K562 (cell line): ENCODE measurements at regions not wholly inside any gene's neighbourhood (a gene's known extent, or its start where the extent isn't known, plus 50 kb on each side); places are given as distances from the start of the nearest gene placed in this dataset.

ENCODE experiments used
- ATAC-seq: fragments of 200-7000 bp; cut with Tn5 transposase; 3 replicates; pipeline ENCODE4 v1.9.1; 2020; ENCODE audit warnings: moderate library complexity
- BruUV-seq: library from RNA; stranded (reverse); fragments of 400-500 nt; replicated peaks from 2 replicates; lab custom pipeline; 2021; lab: Mats Ljungman, UMichigan
- CTCF ChIA-PET: fragments of 300-600 bp; formaldehyde crosslinking; extraction: SDS; loops from one replicate; lab custom pipeline; 2021; ENCODE audit warnings: low intra/inter-chr PET ratio; lab: Yijun Ruan, JAX
- POLR2A ChIA-PET: fragments of 300-600, 350-650 bp; sonication (Branson Sonifier 250); formaldehyde crosslinking; extraction: SDS; loops from one replicate; lab custom pipeline; 2021; ENCODE audit warnings: antibody characterized with exemption, inconsistent platforms; lab: Yijun Ruan, JAX
- DNase-seq, 4 experiments: peaks; one replicate each; pipeline versions ENCODE4 v3.0.0 to v3.0.0-alpha.2; 2011 to 2018; ENCODE audit warnings: low spot score in 3 of 4, mixed read lengths in 3 of 4; ENCODE audit errors: extremely low read depth in 1 of 4
- FAIRE-seq: peaks from 2 replicates; lab custom pipeline; 2011; peaks lifted over from hg19 to GRCh38; lab: Jason Lieb, UNC
- H2AFZ ChIP-seq: 2 replicates; pipeline ENCODE4 v1.6.0; 2011; ENCODE audit warnings: low read depth, low read length, control low read depth, inconsistent platforms
- H3K27ac ChIP-seq: fragments of 200-600 bp; 3 replicates; pipeline ENCODE4 v1.8.0; 2011; ENCODE audit warnings: low read depth, mild to moderate bottlenecking, control low read depth, inconsistent platforms, low read length, moderate library complexity, mixed read lengths; ENCODE audit errors: extremely low read depth
- H3K27me3 ChIP-seq, 2 experiments: fragments of 300-600 bp in 1 of 2; 2 replicates in 1 of 2; 3 replicates in 1 of 2; pipeline versions ENCODE4 v1.6.0 to v1.8.0; 2011; ENCODE audit warnings: inconsistent platforms in 2 of 2, low read length in 2 of 2, mild to moderate bottlenecking in 1 of 2, mixed read lengths in 1 of 2, moderate library complexity in 1 of 2; ENCODE audit not compliant: control insufficient read depth in 2 of 2, insufficient read depth in 2 of 2
- H3K36me3 ChIP-seq: fragments of 300-600 bp; 3 replicates; pipeline ENCODE4 v1.8.0; 2011; ENCODE audit warnings: mild to moderate bottlenecking, low read length, inconsistent platforms; ENCODE audit not compliant: control insufficient read depth, insufficient read depth
- H3K4me1 ChIP-seq, 2 experiments: fragments of 200-600 bp in 1 of 2; replicated peaks in 1 of 2; 2 replicates in 1 of 2; 3 replicates in 1 of 2; pipeline versions ENCODE4 v1.5.1 to v1.8.0; 2011; ENCODE audit warnings: inconsistent platforms in 2 of 2, low read length in 2 of 2, mild to moderate bottlenecking in 1 of 2, mixed read lengths in 1 of 2, moderate library complexity in 1 of 2; ENCODE audit not compliant: control insufficient read depth in 2 of 2, insufficient read depth in 2 of 2
- H3K4me2 ChIP-seq: 2 replicates; pipeline ENCODE4 v1.6.1; 2011; ENCODE audit warnings: low read length, control low read depth, inconsistent platforms, mixed read lengths; ENCODE audit not compliant: insufficient read depth
- H3K4me3 ChIP-seq: fragments of 200-600 bp; sonication (generic), shearing (Covaris generic); 2 replicates; pipeline ENCODE4 v1.5.1; 2016; ENCODE audit warnings: control low read depth, inconsistent platforms
- H3K79me2 ChIP-seq: fragments of 200-600 bp; 3 replicates; pipeline ENCODE4 v1.8.0; 2011; ENCODE audit warnings: low read length, inconsistent platforms; ENCODE audit not compliant: control insufficient read depth, insufficient read depth
- H3K9ac ChIP-seq, 2 experiments: 2 replicates each; pipeline versions ENCODE4 v1.6.0 to v1.6.1; 2011; ENCODE audit warnings: low read depth in 2 of 2, low read length in 2 of 2, control low read depth in 1 of 2, inconsistent platforms in 1 of 2, mild to moderate bottlenecking in 1 of 2, mixed read lengths in 1 of 2; ENCODE audit not compliant: insufficient read depth in 1 of 2
- H3K9me1 ChIP-seq: one replicate; pipeline ENCODE4 v1.6.0; 2011; ENCODE audit warnings: inconsistent platforms, mild to moderate bottlenecking, low read length, moderate library complexity; ENCODE audit not compliant: control insufficient read depth, insufficient read depth
- H3K9me3 ChIP-seq: replicated peaks from 2 replicates; pipeline ENCODE4 v1.5.1; 2011; ENCODE audit warnings: low read depth, low read length, inconsistent platforms; ENCODE audit not compliant: control insufficient read depth, insufficient read depth
- H4K20me1 ChIP-seq: replicated peaks from 2 replicates; pipeline ENCODE4 v1.6.1; 2011; ENCODE audit warnings: low read length, inconsistent platforms, mixed read lengths; ENCODE audit not compliant: control insufficient read depth, insufficient read depth
- FOXA1 ChIP-seq: fragments of 450-650 bp; IDR thresholded peaks from 2 replicates; pipeline ENCODE4 v1.6.1; 2016; ENCODE audit warnings: mild to moderate bottlenecking, borderline replicate concordance
- HMGN3 ChIP-seq: IDR thresholded peaks from 2 replicates; pipeline ENCODE4 v1.6.1; 2011; ENCODE audit warnings: borderline replicate concordance, low read depth, mild to moderate bottlenecking, mixed read lengths, low read length; ENCODE audit not compliant: insufficient read length; ENCODE audit errors: extremely low read depth
- KLF10 ChIP-seq: fragments of 250-450 bp; sonication (Bioruptor Pico); IDR thresholded peaks from 2 replicates; pipeline ENCODE4 v1.6.1; 2021; ENCODE audit warnings: matching md5 sums
- MEIS2 ChIP-seq: fragments of 450-650 bp; IDR thresholded peaks from 2 replicates; pipeline ENCODE4 v1.6.1; 2014; ENCODE audit warnings: mild to moderate bottlenecking; ENCODE audit not compliant: partially characterized antibody
- POLR2A ChIP-seq: fragments of 450-650 bp; conservative IDR thresholded peaks from 2 replicates; pipeline ENCODE4 v1.6.1; 2016
- SAFB2 ChIP-seq: fragments of 200-400 bp; formaldehyde crosslinking; IDR thresholded peaks from 2 replicates; pipeline ENCODE4 v1.6.1; 2018; ENCODE audit warnings: borderline replicate concordance, low read length, low read depth, moderate library complexity; ENCODE audit not compliant: severe bottlenecking
- SETDB1 ChIP-seq: IDR thresholded peaks from one replicate; pipeline ENCODE4 v1.6.1; 2012; ENCODE audit warnings: low read length, control low read depth, inconsistent platforms
- SREBF2 ChIP-seq: sonication (generic); formaldehyde crosslinking; IDR thresholded peaks from 2 replicates; pipeline ENCODE4 v1.4.0; 2020; ENCODE audit warnings: mild to moderate bottlenecking, missing genetic modification reagents
- ZNF274 ChIP-seq: IDR thresholded peaks from 2 replicates; pipeline ENCODE4 v1.6.1; 2011; ENCODE audit warnings: low read depth, mild to moderate bottlenecking, low read length, moderate library complexity, borderline replicate concordance
- ZNF589 ChIP-seq: fragments of 200-800 bp; sonication (Bioruptor generic); IDR thresholded peaks from 2 replicates; pipeline ENCODE4 v1.6.1; 2016; ENCODE audit warnings: low read depth, missing genetic modification characterization, missing compliant biosample characterization
- ZNF778 ChIP-seq: fragments of 450-650 bp; formaldehyde crosslinking; IDR thresholded peaks from 2 replicates; pipeline ENCODE4 v1.4.0; 2020; ENCODE audit warnings: mild to moderate bottlenecking, moderate library complexity
- WGBS: fragments of 100-300 bp; shearing (Covaris generic); methylation state at CpG from one replicate; pipeline ENCODE4 v1.1.6; 2016; ENCODE audit warnings: low coverage, mixed read lengths; ENCODE audit not compliant: insufficient coverage; ENCODE audit errors: missing lambda C conversion rate; 5-methylcytosine and 5-hydroxymethylcytosine counted together
- in situ Hi-C: fragments of 300-500 bp; cut with MboI; formaldehyde crosslinking; loops from 4 replicates; pipeline ENCODE4 v1.15.0; 2018; ENCODE audit warnings: inconsistent platforms, mixed read lengths
- intact Hi-C: fragments of 100-400 bp; cut with micrococcal nuclease; formaldehyde crosslinking; loops from 2 replicates; pipeline ENCODE4 v1.14.2; 2022
- TF ChIP-seq, protein P1 (sequence below), 2 experiments: fragments of 450-650 bp in 1 of 2; IDR thresholded peaks; 2 replicates each; pipeline ENCODE4 v1.6.1; 2011 to 2017; ENCODE audit warnings: low read depth in 2 of 2, antibody characterized with exemption in 1 of 2, borderline replicate concordance in 1 of 2, low read length in 1 of 2, mild to moderate bottlenecking in 1 of 2, mixed read lengths in 1 of 2; ENCODE audit not compliant: control insufficient read depth in 1 of 2

DNA sequence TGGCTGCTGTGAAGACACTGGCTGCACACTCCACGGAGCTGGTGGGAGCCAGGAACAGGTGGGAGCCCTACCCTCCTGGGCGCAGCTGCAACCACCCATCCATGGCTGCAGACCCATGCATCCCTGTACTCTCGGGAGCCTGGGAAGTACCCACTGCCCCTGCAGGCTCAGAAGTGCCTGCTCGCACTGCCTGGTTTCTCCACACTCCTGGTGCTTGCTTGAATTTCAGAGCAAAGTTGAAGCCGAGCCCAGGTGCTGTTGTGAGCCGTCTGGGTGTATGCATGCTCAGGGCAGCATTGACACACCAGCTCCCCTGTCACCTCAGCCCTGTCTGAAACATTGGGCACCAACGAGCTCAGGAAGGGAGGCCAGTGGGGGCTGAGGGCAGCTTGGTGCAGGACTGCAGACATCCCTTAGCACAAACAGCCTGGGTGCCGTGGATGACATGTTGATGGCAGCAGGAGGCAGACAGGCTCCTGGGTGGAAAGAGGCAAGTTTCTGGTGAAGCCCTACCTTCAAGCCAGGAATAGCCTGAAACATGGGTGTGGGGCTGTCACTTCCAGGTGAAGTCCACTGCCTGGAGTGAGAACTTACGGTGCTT, 585.9 kb downstream of the PCDH18 start:
- Histone ChIP-seq H4K20me1 (no peaks in the 10 kb centered on the region), H3K9me3 (peaks cover 3% of the 10 kb centered on the region; the same call in 1 of the 2 replicates), H3K4me3 (no peak overlapping the region), H3K27me3 (no peaks in the 10 kb centered on the region), H3K4me1 (no peaks in the 10 kb centered on the region), H2AFZ (no peak overlapping the region), H3K27ac (no peak overlapping the region)
- POLR2A ChIA-PET: no interaction called here
- intact Hi-C loops (no loop called here), in situ Hi-C loops (no loop called here)
- FAIRE-seq: no peak
- BruUV-seq: no TSS peak
- CTCF ChIA-PET: no interaction called here
- DNase-seq: no peak
- 0% methylated on average over 9 of the region's 9 CpGs for whole genome bisulfite sequencing
- ATAC-seq: no peak
- no peak for TF ChIP-seq POLR2A
- TF ChIP-seq HMGN3: no peak
- TF ChIP-seq ZNF274: no peak
- no peak for TF ChIP-seq MEIS2
- no peak for TF ChIP-seq SETDB1
- TF ChIP-seq SREBF2 (CRISPR knock-in tag): no peak
- TF ChIP-seq ZNF778: no peak
- no peak for TF ChIP-seq ZNF589
- no peak for TF ChIP-seq FOXA1
- TF ChIP-seq, protein P1, sequence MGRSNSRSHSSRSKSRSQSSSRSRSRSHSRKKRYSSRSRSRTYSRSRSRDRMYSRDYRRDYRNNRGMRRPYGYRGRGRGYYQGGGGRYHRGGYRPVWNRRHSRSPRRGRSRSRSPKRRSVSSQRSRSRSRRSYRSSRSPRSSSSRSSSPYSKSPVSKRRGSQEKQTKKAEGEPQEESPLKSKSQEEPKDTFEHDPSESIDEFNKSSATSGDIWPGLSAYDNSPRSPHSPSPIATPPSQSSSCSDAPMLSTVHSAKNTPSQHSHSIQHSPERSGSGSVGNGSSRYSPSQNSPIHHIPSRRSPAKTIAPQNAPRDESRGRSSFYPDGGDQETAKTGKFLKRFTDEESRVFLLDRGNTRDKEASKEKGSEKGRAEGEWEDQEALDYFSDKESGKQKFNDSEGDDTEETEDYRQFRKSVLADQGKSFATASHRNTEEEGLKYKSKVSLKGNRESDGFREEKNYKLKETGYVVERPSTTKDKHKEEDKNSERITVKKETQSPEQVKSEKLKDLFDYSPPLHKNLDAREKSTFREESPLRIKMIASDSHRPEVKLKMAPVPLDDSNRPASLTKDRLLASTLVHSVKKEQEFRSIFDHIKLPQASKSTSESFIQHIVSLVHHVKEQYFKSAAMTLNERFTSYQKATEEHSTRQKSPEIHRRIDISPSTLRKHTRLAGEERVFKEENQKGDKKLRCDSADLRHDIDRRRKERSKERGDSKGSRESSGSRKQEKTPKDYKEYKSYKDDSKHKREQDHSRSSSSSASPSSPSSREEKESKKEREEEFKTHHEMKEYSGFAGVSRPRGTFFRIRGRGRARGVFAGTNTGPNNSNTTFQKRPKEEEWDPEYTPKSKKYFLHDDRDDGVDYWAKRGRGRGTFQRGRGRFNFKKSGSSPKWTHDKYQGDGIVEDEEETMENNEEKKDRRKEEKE (IDR thresholded peaks at IDR 0.05; ENCODE audit: borderline replicate concordance in 1 of 2, control insufficient read depth in 1 of 2, low read depth in 2 of 2, low read length in 1 of 2): no peak
- no peak for TF ChIP-seq KLF10 (CRISPR knock-in tag)
- TF ChIP-seq SAFB2: no peak
- TF ChIP-seq, all 486 proteins: peak for 0
- no peaks in the 10 kb centered on the region for H3K9me1 ChIP-seq
- H3K36me3 ChIP-seq: no peaks in the 10 kb centered on the region
- H3K4me2 ChIP-seq: no peak overlapping the region
- no peaks in the 10 kb centered on the region for H3K79me2 ChIP-seq
- H3K9ac ChIP-seq: no peak overlapping the region
